ENCODE measurements at regions not wholly inside any gene's neighbourhood (a gene's known extent, or its start where the extent isn't known, plus 50 kb on each side); places are given as distances from the start of the nearest gene placed in this dataset.

DNA sequence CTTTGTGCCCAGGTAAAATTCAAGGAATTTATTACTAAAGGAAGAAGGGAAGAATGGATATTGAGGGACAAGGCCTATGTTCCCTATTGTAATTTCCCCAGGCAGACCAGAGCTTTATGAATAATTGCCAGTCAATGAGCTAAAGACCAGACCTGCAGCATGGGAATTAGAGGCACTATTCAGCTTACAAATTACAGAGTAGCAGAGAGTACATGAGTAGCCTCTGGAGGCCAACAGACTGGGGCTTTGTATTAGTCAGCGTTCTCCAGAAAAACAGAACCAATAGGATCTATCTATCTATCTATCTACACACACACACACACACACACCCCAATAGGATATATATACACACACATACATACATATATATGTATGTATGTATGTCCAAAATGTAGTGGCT, 120.0 kb upstream of the RPH3A start:
- TF ChIP-seq EZH2phosphoT487 (IDR thresholded peaks at IDR 0.05; ENCODE audit: borderline replicate concordance, low read length): no peak
- TF ChIP-seq CTCF (conservative IDR thresholded peaks at IDR 0.05; ENCODE audit: low read depth, low read length): no peak
- no peak for TF ChIP-seq EZH2 (IDR thresholded peaks at IDR 0.05; ENCODE audit: low read length, unreplicated experiment)

All from PC-3 (cell line).